ENCODE measurements at regions not wholly inside any gene's neighbourhood (a gene's known extent, or its start where the extent isn't known, plus 50 kb on each side); places are given as distances from the start of the nearest gene placed in this dataset.

GRCh38 chr12:92641291-92641690 lies 61.5 kb upstream of the PLEKHG7 start:
- TF ChIP-seq POLR2A (IDR thresholded peaks at IDR 0.05) (no peak), CTCF (IDR thresholded peaks at IDR 0.05) (no peak)
- WGBS, 4 donors = 0 to 39% (median 19%) methylated on average over 1 of the region's 1 CpG
- no peaks in the 10 kb centered on the region for H3K27me3 ChIP-seq
- no peaks in the 10 kb centered on the region for H3K36me3 ChIP-seq
- peaks cover 0 to 11% (median 0%) of the 10 kb centered on the region in 12 donors for H3K9me3 ChIP-seq
- H3K27ac ChIP-seq = no peak overlapping the region
- ATAC-seq = no peak
- intact Hi-C loops (cut with DNase I) = loop anchor here in 1 of 10 donors (10.0 kb wide), 1 partner anchor 1276 kb away; no protein-coding TSS in a partner anchor
- no peak for DNase-seq
- H3K4me1 ChIP-seq = no peaks in the 10 kb centered on the region
- no peak overlapping the region for H3K4me3 ChIP-seq

DNA sequence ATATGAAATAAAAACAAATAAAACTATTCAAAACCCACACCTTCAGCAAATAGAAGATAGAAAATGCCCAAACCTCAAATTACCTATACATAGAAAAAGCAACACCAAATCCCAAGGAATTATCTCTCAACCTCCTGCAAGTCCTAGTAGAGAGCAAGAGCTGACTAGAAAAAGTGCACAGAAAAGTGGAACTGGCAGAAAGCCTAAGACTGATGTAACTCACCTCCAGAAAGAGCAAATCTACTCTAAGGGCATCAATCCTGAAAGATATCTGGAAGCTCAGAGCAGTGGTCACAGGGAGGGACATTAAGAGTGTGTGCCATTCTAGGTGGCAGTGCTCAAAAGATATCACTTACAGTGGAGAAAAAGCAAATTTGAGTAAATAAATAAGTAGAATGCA lies 62.1 kb upstream of the PLEKHG7 start:
- no peak for ATAC-seq
- intact Hi-C loops (cut with DNase I) = loop anchor here in 1 of 10 donors (10.0 kb wide), 1 partner anchor 1276 kb away; no protein-coding TSS in a partner anchor
- Histone ChIP-seq H3K9me3 (peaks cover 0 to 11% (median 0%) of the 10 kb centered on the region in 12 donors), H3K27me3 (no peaks in the 10 kb centered on the region), H3K27ac (no peak overlapping the region), H3K4me1 (no peaks in the 10 kb centered on the region), H3K4me3 (no peak overlapping the region), H3K36me3 (no peaks in the 10 kb centered on the region)
- TF ChIP-seq POLR2A (IDR thresholded peaks at IDR 0.05) = no peak
- TF ChIP-seq CTCF (IDR thresholded peaks at IDR 0.05) = no peak
- no peak for DNase-seq

- Histone ChIP-seq H3K36me3 (no peaks in the 10 kb centered on the region), H3K4me3 (no peak overlapping the region), H3K27me3 (no peaks in the 10 kb centered on the region), H3K27ac (no peak overlapping the region), H3K4me1 (no peaks in the 10 kb centered on the region), H3K9me3 (peaks cover 0 to 4% (median 0%) of the 10 kb centered on the region in 12 donors)
- TF ChIP-seq CTCF (IDR thresholded peaks at IDR 0.05) = no peak
- no peak for ATAC-seq
- intact Hi-C loops (cut with DNase I) = no loop called here
- no peak for DNase-seq
These were observed 63.8 kb upstream of the PLEKHG7 start for GRCh38 chr12:92639017-92639416.

DNA sequence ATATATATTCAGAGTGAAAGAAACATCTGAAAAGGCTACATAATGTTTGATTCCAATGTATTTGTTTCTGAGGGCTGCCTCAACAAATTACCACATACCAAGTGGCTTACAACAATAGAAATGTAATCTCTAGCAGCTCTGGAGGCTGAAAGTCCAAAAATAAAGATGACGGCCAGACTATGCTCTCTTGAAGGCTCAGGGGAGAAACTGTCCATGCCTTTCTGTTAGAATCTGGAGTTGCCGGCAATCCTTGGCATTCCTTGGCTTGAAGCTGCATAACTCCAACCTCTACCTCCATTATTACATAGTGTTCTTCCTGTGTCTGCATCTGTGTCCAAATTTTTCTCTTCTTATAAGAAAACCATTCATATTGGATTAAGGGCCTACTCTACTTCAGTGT lies 68.1 kb upstream of the PLEKHG7 start:
- DNase-seq = no peak
- intact Hi-C loops (cut with DNase I) = no loop called here
- no peak for TF ChIP-seq CTCF (IDR thresholded peaks at IDR 0.05)
- no peak for TF ChIP-seq POLR2A (IDR thresholded peaks at IDR 0.05)

More for the DNA sequence above, 68.1 kb upstream of the PLEKHG7 start:
- H3K4me3 ChIP-seq = no peak overlapping the region
- WGBS, 4 donors = 39 to 49% (median 42%) methylated on average over 2 of the region's 2 CpGs
- no peaks in the 10 kb centered on the region for H3K36me3 ChIP-seq
- peak in 1 of 4 donors; percentile 52 for ATAC-seq
- H3K27me3 ChIP-seq = no peaks in the 10 kb centered on the region
- no peaks in the 10 kb centered on the region for H3K9me3 ChIP-seq
- no peaks in the 10 kb centered on the region for H3K4me1 ChIP-seq
- no peak overlapping the region for H3K27ac ChIP-seq

Measured in heart left ventricle (tissue), 16 donors.